Lower leg skin (tissue), 4 donors: ENCODE measurements at regions not wholly inside any gene's neighbourhood (a gene's known extent, or its start where the extent isn't known, plus 50 kb on each side); places are given as distances from the start of the nearest gene placed in this dataset.

Experiments used
- DNase-seq, 2 donors: peaks; one replicate each; pipeline ENCODE4 v3.0.0-alpha.2; 2019; ENCODE audit warnings: low spot score in 2 of 2
- H3K4me3 ChIP-seq: fragments of 200-600 bp; sonication (generic); 2 replicates; pipeline ENCODE4 v1.5.1; 2017; ENCODE audit warnings: mild to moderate bottlenecking, low read depth; ENCODE audit not compliant: poor library complexity, severe bottlenecking
- POLR2A ChIP-seq, 2 donors: fragments of 450-650 bp; IDR thresholded peaks; one replicate each; pipeline ENCODE4 v1.6.1; 2016 to 2017; ENCODE audit warnings: antibody characterized with exemption in 2 of 2, mild to moderate bottlenecking in 1 of 2, moderate library complexity in 1 of 2
- WGBS, 2 donors: methylation state at CpG; one replicate each; pipeline ENCODE4 v1.1.5; 2018; 5-methylcytosine and 5-hydroxymethylcytosine counted together
- intact Hi-C: fragments of 100-400 bp; cut with DNase I; formaldehyde crosslinking; loops from one replicate; pipeline ENCODE4 v1.15.0; 2023; ENCODE audit warnings: low total_unique reads
- TF ChIP-seq, protein P1 (sequence below), 3 donors: fragments of 450-650 bp; IDR thresholded peaks; one replicate each; pipeline ENCODE4 v1.5.1; 2016; ENCODE audit warnings: antibody characterized with exemption in 3 of 3, mild to moderate bottlenecking in 3 of 3, moderate library complexity in 2 of 3

DNA sequence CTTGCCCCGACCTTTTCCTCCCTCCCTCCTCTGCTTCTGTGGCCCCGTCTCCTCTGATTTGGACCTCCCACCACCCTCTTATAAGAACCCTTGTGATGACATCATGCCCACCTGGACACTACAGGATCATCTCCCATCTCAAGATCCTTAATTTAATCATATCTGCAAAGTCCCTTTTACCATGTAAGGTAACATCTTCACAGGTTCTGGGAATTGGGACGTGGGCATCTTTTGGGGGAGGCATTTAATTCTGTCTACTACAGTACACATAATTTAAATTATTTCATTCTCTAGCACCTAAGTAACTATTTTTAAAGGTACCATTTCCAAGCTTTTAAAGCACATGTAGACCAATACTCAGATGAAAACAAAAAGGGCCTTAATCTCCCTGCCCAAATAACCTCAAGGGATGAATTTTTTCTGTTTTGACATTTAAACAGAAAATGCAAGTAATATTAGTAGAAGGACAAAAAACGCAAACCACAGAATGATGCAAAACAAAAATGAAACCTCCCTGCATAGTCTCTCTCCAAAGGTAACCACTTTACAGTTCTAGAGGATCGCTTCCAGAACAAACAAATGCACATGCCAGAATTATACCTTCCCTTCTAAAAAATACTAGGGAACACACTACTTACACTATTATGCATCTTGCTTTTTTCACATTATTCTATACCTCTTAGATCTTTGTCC is 222.1 kb downstream of the AACS start:
- no peak for DNase-seq
- WGBS, 2 donors: 75 to 76% methylated on average over 5 of the region's 5 CpGs
- TF ChIP-seq, protein P1, sequence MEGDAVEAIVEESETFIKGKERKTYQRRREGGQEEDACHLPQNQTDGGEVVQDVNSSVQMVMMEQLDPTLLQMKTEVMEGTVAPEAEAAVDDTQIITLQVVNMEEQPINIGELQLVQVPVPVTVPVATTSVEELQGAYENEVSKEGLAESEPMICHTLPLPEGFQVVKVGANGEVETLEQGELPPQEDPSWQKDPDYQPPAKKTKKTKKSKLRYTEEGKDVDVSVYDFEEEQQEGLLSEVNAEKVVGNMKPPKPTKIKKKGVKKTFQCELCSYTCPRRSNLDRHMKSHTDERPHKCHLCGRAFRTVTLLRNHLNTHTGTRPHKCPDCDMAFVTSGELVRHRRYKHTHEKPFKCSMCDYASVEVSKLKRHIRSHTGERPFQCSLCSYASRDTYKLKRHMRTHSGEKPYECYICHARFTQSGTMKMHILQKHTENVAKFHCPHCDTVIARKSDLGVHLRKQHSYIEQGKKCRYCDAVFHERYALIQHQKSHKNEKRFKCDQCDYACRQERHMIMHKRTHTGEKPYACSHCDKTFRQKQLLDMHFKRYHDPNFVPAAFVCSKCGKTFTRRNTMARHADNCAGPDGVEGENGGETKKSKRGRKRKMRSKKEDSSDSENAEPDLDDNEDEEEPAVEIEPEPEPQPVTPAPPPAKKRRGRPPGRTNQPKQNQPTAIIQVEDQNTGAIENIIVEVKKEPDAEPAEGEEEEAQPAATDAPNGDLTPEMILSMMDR (IDR thresholded peaks at IDR 0.05): no peak
- no peak for TF ChIP-seq POLR2A (IDR thresholded peaks at IDR 0.05)
- H3K4me3 ChIP-seq: no peak overlapping the region
- intact Hi-C loops: no loop called here

DNA sequence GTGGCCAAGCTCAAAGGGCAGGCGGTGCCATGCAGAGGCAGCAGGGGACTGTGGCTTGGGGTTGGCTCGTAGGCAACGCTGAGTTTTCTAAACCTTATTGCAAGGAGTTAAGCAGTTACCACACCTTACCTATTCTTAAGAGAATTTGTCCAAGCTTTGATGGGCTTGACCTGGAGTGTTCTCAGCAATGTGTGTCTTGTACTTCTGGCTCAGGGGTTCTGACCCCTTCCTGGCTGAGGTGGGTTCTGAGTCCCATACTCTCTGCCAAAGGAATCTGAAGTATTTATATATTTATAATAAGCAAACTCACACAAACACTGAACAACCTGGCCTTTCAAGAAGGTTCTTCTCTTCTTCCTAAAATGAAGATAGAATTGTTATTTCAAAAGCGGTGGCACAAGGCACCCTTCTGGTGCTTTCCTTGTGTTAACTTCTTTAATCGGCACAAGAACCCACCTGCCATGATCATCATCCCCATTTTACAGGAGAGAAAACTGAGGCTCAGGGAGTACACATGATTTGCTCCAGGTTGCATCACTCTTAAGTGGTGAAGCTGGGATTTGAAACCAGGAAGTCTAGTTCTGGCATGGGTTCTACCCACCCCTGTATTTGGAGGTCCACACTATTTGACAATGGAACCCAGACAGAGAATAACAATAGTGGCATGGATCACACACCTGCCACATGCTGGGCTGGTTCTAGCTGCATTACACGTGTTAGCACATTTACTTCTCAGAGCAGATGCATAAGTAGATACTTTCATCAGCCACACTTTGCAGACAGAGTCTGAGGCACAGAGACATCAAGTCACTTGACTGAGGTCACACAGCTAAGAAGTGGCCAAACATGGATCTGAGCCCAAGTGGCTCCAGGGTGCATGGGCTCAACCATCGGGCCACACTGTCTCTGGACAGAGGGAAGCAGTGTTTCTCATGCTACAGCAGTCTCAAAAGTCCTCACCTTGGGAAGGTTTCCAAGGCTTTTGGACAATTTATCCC is 224.0 kb downstream of the AACS start:
- WGBS, 2 donors: 75 to 81% methylated on average over 7 of the region's 7 CpGs
- H3K4me3 ChIP-seq: no peak overlapping the region
- DNase-seq: peak in 1 of 2 donors; percentile 59
- intact Hi-C loops: no loop called here
- no peak for TF ChIP-seq POLR2A (IDR thresholded peaks at IDR 0.05)
- TF ChIP-seq, protein P1 (IDR thresholded peaks at IDR 0.05): no peak

DNA sequence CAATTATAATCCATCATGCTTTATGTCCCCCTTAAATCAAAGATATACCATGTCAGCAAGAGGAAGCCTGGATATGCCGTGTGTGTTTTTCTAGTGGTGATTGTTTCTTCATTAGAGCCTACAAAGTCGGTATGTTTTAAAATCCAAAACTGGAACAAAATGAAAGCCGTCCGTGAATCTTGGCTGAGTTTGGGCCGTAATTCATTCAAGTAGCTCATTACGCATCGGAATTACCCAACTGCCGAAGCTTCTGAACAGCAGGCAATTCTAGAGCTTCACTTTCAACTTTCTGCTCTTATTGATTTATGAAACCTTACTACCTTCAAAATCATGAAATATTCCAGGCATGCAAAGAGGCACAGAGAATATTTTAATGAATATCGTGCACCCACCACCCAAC is 224.7 kb downstream of the AACS start:
- intact Hi-C loops: no loop called here
- H3K4me3 ChIP-seq: no peak overlapping the region
- 30 to 54% methylated on average over 9 of the region's 9 CpGs for WGBS, 2 donors
- DNase-seq: no peak
- TF ChIP-seq, protein P1 (IDR thresholded peaks at IDR 0.05): no peak
- no peak for TF ChIP-seq POLR2A (IDR thresholded peaks at IDR 0.05)

DNA sequence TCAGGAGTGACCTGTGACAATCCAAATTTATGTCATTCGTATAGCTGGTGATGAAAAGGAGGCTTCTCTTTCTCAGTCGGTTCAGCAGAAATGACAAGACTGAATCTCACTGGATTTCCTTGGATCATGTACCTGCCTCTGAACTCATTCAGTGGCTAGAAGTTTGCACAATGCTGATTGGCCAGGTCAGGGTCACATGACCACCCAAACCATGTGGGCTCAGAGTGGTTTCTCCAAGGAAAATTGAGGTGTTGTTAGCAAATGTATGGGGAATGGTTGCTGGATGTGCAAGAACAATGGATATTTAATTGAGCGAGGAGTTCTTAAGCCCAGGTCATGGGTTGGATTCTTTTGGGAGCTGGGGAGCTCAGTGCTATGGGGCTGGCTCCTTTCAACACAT is 227.5 kb downstream of the AACS start:
- intact Hi-C loops: no loop called here
- TF ChIP-seq, protein P1 (IDR thresholded peaks at IDR 0.05): no peak
- TF ChIP-seq POLR2A (IDR thresholded peaks at IDR 0.05): no peak
- 91 to 92% methylated on average over 3 of the region's 3 CpGs for WGBS, 2 donors
- no peak overlapping the region for H3K4me3 ChIP-seq
- no peak for DNase-seq

DNA sequence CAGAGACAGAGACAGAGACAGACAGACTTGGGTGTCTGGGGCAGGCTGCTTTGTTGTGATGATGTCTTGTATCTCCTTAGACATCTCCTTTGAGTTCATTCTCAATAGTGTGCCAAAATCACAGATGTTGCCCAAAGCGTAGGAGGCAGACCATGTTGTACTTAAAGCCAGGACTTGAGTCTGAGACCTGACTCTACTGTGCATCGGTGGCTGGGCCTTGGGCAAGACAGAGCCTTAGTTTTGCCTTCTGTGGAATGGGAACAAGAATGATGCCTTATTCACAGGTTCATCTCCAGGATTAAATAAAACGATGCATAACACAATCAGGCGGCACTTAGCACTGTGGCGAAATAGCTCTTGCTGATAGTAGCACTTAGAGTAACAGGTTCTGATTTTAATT is 230.3 kb downstream of the AACS start:
- no peak overlapping the region for H3K4me3 ChIP-seq
- 92 to 93% methylated on average over 5 of the region's 5 CpGs for WGBS, 2 donors
- DNase-seq: no peak
- no peak for TF ChIP-seq POLR2A (IDR thresholded peaks at IDR 0.05)
- TF ChIP-seq, protein P1 (IDR thresholded peaks at IDR 0.05): no peak
- intact Hi-C loops: no loop called here
